GM18511 (cell line): ENCODE measurements at regions not wholly inside any gene's neighbourhood (a gene's known extent, or its start where the extent isn't known, plus 50 kb on each side); places are given as distances from the start of the nearest gene placed in this dataset.
"Not testable (repeated sequence)": the region's sequence is repeated elsewhere in the genome, so short reads cannot be mapped to it uniquely, and the experiment has no call there.

ENCODE experiments used
- ATAC-seq: cut with Tn5 transposase; IDR thresholded peaks from one replicate; pipeline ENCODE4 v1.9.1; 2021; ENCODE audit warnings: mild to moderate bottlenecking, moderate library complexity; ENCODE audit not compliant: unreplicated experiment

DNA sequence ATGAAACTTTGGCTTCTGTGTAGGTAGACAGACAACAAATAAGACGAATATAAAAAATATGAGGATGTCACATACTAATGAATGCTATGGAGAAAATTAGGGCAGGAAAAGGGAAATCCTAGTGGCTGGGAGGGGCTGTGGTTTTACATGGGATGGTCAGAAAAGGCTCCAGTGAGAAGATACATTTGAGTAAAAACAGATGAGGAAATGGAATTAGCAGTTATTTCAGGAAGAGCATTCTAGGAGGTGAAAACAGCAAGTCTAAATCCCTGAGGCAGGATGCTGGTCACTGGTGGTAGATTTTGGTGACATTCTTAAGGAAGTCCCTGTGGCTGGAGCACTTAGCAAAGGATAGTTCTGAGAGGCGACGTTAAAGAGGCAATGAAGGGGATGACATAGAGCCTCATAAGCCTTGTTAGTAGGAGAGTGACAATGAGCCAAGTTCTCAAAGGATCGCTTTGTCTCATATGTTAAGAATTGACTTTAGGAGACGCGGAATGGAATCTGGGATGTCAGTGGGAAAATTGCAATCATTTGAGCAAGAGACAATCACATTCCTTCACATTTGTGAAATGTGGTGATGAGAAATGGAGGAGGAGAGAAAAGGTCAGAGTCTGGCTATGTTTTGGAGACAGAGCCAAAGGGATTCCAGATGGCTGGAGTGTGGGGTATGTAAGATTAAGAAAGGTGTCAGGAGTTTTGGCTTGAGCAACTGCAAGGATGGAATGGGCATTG, 384.7 kb upstream of the FZD8 start:
- ATAC-seq: no peak

DNA sequence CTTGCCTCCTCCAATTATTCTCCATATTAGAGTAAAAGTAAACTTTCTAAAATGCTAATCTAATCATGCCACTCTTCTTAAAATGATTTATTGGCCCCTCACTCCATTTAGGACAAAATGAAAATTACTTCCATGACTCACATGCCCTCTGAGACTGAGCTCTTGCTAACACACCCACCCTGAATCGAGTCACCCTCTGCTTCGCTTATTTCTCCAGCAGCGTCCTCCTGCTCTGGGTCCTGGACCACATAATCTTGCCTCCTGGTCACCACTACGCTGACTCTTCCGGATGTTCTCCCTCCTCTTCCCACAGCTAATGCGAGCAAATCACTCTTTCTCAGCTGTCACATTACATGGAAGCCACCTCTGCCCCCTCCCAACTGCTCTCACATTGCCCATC, 384.0 kb upstream of the FZD8 start:
- no peak for ATAC-seq

DNA sequence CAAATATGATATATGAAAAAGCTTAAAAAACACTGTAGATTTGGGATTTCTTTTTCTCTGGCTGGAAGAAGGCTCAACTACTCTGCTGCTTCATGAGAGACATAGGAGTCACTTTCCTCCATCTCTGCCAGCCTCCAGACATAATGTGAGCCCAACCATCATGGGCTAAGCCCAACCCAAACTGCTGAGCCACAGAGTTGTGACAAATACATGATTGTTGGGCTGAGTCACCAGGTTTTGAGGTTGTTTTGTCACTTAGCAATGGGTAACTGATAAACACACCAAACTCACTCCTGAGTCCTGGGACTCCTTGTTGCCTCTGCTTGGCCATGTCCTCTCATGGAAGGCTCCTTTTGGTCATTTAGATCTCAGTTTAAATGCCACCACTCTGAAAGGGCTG, 381.8 kb upstream of the FZD8 start:
- ATAC-seq: no peak

DNA sequence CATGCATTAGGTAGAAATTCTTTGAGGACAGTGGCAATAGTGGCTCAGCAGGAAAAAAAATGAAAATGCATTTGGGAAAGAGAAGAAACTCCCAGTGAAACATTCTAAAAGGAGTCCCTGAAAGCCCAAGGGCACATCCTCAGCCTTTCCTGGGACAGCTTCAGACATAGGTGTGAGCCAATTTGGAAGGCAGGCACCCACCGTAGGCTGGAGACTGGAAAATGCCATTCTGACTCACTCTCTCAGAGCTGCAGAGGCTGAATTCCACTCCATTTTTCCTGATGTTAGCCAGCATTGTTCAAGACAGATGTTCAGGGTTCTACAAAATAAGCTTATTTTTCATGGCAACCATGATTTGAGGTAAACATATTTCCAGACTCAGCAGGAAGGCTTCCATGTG, 379.0 kb upstream of the FZD8 start:
- no peak for ATAC-seq

DNA sequence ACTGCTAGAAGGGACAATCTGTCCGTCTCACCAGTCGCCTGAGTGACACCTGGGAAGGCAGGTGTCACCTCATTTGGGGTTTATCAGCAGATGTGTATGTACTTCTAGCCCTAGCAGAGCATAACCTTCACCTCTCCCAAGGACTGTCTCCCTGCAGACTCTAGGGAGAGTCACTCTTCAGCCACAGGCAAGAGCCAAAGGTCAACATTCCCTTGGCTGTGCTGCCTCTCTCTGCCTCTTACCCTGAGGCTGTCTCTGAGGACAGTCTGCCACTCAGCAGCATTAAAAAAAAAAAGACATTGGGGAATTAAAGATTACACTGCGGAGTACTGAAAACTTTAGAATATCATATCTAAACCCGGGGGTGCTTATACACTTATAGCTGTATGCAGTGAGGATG, 377.7 kb upstream of the FZD8 start:
- no peak for ATAC-seq

DNA sequence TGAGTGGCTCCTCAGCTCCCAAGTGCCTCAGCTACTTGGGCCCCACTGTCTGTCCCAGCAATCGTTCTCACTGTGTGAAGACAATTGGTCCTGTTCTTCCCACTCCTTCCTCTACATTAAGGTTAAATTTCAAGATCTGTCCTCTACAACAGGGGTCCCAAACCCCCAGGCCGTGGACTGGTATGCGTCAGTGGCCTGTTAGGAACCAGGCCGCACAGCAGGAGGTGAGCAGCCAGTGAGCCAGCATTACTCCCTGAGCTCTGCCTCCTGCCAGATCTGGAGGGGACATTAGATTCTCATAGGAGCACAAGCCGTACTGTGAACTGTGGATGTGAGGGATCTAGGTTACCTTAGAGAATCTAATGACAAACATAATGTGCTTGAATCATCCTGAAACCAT, 376.9 kb upstream of the FZD8 start:
- no peak for ATAC-seq

DNA sequence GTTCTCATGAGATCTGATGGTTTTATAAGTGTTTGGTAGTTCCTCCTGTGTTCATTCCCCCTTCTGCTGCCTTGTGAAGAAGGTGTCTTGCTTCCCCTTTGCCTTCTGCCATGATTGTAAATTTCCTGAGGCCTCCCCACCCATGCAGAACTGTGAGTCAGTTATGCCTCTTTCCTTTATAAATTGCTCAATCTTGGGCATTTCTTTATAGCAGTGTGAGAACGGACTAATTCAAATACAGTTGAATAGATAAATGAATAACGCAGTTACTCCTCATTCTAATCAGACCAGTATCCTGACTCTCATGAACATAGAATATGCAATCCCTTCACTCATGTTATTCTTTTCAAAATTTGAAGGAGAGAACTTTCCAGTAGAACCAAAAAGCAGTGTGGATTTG, 375.0 kb upstream of the FZD8 start:
- no peak for ATAC-seq

DNA sequence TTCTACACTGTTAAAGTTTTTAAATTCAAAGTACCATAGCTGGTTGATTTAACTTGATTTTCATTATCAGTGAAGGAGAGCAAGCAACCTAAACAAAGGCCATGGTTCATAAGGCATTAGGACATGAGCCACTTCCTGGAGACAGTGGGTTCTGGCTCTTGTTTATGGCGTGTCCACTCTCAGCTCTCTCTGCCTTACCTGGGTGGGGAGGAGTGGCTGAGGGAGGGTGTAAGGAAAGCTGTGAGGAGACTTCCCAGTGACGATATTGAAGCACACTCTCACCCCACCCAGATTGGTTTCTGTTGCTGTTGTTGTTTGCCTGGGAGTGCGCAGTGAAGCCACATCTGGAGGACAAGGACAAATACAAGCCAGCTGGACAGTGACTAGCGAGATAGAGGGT, 365.3 kb upstream of the FZD8 start:
- no peak for ATAC-seq

DNA sequence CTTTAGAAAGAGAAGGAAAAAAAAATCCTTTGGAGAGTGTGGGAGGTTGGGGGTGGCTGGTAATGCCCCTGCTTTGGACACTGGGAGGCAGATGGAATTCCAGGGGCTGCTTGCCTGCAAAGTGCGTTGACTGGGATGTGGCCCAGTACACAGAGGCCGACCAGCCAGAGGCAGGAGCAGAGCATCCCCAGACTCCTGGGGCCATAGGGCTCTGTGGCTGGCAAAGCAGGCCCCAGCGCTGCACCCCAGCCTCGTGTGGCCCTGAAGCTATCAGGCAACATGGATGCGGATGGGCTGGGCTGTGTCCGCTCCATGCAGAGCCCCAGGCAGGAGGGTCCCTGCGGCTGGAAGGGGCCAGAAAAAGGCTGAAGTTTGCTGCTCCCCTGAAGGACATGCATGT, 361.6 kb upstream of the FZD8 start:
- ATAC-seq: no peak

DNA sequence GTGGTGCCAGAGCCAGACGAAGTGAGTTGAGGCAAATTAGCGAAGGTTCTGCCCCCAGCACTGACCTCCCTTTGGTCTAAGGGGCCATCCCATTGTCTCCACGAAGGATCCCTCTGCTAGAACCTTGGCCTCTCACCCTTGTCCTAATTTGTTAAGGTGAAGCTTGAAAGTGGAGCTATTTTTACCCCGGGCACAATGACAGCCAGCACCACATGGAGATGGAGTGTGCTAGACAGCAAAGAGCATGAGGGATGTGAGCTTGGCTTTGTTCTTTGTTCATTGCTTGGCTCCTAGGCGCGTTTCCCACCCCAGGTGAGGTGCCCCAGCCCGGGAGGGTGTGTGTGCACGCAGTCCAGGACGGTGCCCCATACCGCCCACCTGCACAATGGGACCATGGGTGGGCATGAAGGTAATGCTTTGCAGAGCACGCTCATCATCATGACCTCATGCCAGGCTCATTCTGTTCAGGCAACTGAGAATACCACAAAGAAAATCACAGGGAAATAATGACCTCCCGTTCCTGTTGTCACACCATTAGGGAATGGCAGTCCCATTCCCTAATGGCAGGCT, 361.0 kb upstream of the FZD8 start:
- ATAC-seq: no peak

DNA sequence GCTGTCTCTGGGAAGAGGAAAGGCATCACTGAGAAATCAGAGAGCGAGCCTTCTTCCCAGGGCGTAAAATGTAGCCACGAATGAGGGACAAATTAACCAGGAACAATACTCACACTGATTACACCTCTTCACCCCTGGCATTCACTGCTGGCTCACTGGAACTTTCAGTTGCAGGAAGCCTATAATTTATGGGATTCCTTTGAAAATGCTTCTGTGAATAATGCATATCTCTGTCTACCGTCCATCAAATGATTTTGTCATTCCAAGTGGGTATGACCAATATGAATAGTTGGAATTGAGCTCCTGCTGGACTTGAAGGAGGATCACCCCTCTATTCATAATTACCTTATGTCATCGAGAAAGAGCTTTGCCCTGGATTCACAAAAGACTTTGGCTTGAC, 360.3 kb upstream of the FZD8 start:
- ATAC-seq: no peak

DNA sequence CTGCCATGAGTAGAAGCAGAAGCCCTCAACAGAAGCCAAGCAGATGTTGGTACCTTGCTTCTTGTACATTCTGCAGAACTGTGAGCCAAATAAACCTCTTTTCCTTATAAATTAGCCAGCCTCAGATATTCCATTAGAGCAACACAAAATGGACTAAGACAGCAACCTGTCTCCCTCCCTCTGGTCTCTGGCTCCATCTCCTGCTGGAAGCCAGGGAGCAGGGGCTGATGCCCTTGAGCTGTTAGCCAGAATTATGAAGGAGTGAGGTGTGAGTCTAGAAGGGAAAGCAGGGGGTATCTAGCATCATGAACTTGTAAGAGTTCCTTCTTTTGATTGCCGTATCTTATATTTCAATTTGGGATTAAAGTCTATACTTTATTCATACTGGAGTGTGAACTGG, 358.7 kb upstream of the FZD8 start:
- not testable (repeated sequence) for ATAC-seq

DNA sequence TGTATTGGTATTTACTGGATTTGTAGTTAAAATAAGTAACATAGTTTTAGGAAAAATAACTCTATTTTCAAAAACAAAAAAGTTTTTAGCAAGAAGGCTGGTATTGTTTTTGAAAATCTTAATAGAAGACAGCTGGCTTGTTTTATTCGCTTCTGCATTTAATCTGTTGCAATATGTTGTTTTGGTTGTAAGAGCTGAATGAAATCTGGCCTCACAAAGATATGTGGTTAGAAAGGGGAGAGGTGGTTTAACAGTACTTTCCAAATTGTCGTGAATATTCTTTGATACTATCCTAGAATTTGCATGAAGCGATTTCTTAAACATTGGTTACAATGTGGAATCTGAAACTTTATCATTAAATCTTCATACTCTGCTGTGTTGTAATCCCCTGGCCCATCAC, 355.9 kb upstream of the FZD8 start:
- ATAC-seq: no peak

DNA sequence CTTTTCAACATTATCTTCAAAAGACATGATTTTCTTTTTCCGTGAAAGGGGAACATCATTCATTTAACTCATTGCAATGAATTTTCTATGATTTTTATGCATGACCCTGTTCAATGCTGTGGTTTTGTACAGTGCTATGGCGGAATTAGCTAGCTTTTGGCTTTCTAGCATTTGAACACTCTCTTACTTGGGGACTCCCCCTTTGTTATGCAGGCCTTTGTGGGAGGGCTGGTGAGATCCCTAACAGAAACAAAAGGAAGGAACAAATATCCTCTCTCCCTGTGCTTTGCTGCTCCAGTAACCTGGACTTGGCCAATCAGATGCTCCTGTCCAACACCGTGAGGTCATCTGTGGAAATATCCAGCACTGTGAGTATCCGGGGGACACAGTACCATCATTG, 353.4 kb upstream of the FZD8 start:
- no peak for ATAC-seq

DNA sequence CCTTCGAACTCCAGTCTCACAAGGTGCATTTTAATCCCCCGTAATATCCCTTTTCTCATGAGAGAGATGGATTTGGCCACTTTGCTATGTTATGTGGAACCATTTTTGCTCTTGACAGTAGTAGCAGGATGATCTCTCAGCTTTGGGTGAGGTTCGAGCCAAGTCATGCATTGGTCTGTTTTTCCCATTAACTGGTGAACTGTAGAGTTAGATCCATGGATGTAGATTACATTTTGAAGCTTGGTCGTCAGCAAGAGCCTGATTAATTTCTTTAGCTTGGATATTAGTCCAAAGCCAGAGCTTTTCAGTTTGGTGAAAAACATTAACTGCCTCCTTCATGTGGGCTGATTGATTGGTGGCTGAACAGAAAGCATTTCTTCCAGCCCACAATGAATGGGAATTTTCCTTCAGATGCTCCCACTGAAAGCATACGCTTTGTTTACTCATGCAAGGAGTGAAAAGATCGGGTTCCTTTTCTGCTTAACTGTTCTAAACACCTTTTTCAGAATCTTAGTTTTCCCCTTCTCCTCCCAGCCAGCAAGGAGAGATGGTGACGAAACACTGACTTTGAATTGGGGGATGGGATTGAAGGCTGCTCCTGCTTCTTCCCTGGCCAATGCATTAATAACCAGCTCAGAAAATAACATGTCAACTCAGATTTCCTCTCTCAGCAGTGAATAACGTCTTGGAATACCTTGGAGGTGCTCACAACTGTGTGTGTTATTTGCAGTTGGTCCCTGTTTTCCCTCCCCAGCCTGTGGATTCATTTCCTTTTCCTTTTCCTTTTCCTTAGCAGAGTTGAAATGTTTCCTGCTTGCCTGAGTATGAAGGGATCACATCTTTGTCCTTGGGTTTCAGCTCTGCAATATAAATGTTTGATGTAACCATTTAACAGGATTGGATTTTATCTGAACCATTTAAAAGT, 351.8 kb upstream of the FZD8 start:
- ATAC-seq: no peak

DNA sequence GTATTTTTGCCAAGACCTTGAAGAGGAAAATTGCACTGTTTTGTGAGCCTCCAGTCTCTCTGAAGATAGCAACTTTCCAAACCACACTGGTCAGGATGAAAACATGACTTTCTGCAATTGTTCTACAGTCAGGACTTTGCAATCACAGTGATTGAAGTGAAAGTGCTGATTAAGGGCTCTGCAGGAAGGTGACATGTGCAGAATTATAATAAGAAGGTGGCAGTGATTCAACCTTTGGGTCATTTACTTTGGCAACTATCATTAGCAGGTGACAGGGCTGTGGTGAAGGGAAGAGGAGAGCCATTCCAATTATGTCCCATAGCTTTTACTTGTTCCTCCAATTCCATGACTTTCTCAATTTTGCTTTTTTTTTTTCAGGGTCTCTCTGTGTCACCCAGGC, 350.0 kb upstream of the FZD8 start:
- ATAC-seq: no peak

DNA sequence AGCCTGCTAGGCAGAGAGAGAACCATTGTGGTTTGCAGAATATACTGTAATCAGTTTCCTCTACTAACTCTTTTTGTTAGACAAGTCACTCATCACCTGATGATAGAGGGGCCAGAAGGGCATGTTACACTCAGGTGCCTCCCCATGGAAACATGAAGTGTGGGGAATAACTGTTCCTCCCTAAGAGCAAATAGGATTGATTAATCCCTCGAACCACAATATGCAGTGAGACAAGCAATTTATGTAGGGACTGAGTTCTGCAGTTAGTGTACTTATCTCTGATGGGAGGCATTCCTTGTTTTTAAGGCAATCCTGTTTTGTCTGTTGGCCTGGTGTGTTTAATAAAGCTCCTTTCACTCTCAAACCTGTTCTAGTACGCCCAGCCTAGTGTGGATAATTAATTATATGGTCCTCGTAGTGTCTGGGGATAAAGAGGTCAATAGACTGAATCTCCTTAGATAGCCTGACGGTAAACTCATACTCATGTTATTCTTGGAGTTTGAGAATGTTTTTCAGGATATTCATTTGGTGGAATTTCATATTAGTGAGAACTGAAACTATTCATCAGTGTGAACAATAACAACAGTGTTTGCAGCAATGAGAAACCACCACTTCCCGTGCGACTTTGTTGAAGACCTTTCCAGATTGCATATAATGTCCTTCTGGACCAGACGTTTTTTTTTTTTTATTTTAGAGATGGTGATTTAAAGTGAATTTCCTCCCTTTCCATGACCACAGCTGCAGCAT, 344.8 kb upstream of the FZD8 start:
- no peak for ATAC-seq

DNA sequence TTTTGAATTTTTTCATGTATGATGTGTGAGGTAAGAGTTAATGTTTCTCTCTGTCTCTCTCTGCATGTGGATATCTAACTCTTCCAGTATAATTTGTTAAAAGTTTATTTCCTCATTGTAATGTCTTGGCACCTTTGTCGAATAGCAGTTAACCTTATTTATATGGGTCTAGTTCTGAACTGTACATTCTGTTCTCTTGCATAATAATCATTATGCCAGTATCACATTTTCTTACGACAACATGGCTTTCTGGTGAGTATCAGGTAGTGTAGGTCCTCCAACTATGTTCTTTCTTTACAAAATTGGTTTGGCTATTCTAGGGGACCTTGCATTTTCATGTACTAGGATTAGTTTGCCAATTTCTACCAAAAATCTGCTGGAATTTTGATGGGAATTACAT, 337.0 kb upstream of the FZD8 start:
- no peak for ATAC-seq

DNA sequence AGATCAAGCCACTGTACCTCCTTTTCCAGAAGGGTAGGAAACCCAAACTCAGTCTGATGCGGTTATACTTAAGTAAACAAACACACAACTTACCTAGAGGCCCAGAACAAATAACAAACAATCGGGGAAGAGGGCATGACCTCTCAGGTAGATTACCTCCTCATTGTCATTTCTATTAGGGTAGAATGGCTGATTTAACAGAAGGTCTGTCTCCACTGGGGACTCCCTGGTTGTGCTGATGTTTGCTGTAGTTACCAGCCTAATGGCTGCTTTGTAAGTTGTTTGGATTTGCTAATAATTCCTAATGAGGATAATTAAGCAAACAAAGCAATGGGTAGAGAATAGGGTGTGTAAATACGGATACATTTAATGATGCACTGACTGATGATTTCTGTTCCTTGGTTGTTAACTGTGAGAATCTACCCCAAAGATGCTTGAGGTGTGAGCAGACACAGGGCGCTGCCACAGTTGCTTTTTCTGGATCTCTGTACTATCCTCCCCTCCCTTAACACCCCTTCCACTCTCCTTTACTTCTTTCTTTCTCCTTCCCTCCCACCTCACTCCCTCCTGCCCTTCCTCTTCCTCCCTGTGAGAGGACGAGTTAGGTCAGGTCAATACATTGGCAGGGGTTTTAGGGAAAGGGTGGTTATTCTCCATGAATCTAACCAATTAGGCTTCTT, 332.0 kb upstream of the FZD8 start:
- ATAC-seq: not testable (repeated sequence)

DNA sequence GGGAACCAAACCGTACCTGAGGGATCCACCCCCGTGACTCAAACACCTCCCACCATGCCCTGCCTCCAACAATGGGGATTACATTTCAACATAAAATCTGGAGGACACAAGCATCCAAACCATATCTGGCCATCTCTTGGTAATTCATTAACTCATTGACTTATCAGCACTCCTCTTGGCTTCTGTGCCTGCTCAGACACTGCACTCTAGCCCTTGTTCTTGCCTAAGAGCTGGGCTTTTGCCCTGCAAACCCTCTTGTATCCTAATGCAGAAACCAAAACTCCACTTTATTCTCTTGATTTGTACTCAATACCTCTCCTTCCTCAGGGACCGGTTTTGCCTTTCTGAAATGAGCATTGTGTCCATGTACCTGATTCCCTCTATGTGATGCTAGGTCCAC, 330.2 kb upstream of the FZD8 start:
- no peak for ATAC-seq

DNA sequence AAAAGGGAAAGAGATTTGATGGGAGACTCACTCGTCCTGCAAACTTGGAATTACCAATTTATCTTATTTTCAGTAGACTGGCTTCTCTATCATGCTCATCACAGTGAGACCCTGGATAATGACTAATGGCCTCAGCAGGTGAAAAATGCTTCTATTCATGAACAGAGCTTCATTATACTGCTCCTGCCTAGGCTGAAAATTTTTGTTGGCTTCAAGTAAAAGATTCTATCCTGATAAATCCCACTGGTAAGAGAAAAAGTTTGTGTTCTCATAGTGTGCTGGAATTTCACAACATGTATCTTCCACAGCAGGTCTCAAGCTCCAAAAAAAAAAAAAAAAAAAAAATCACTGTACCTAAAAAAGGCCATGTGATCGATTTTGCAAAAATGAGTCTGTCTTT, 329.3 kb upstream of the FZD8 start:
- ATAC-seq: no peak
